Lower leg skin (tissue), 3 donors: ENCODE measurements at regions not wholly inside any gene's neighbourhood (a gene's known extent, or its start where the extent isn't known, plus 50 kb on each side); places are given as distances from the start of the nearest gene placed in this dataset.

Experiments
- CTCF ChIP-seq, 3 donors: fragments of 450-650 bp; IDR thresholded peaks; one replicate each; pipeline ENCODE4 v1.5.1; 2016; ENCODE audit warnings: antibody characterized with exemption in 3 of 3, mild to moderate bottlenecking in 3 of 3, moderate library complexity in 2 of 3
- POLR2A ChIP-seq, 2 donors: fragments of 450-650 bp; IDR thresholded peaks; one replicate each; pipeline ENCODE4 v1.6.1; 2016 to 2017; ENCODE audit warnings: antibody characterized with exemption in 2 of 2, mild to moderate bottlenecking in 1 of 2, moderate library complexity in 1 of 2

DNA sequence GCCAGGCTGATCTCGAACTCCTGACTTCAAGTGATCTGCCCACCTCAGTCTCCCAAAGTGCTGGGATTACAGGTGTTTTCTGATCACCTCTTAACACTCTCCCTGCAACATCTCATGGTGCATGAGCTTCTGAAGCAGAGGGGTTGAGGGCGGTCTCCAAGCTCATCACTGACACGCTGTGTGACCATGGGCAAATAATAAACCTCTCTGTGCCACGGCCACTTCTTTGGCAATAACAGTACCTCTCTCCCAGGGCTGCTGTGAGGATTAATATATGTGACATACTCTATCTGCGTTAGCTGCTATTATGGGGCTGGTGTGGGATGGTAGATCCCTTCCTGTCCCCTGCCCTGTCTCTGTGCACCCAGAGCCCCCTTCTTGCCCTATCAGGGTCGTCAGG is 62.9 kb upstream of the LHX5 start:
- no peak for TF ChIP-seq POLR2A (IDR thresholded peaks at IDR 0.05)
- TF ChIP-seq CTCF (IDR thresholded peaks at IDR 0.05) = no peak
